ENCODE measurements at regions not wholly inside any gene's neighbourhood (a gene's known extent, or its start where the extent isn't known, plus 50 kb on each side); places are given as distances from the start of the nearest gene placed in this dataset.

GRCh38 chr1:195933835-195934234 lies 674.4 kb downstream of the KCNT2 start:
- TF ChIP-seq EGR1 (IDR thresholded peaks at IDR 0.05; ENCODE audit: borderline replicate concordance in 1 of 2, low read depth in 2 of 2, low read length in 2 of 2), result no peak
- no peak for TF ChIP-seq CTCF (IDR thresholded peaks at IDR 0.05 in 2 of 3, conservative IDR thresholded peaks at IDR 0.05 in 1 of 3; ENCODE audit: control insufficient read depth in 2 of 3, extremely low read depth in 1 of 3, insufficient read depth in 1 of 3, low read depth in 3 of 3, low read length in 3 of 3)
- TF ChIP-seq TBL1XR1 (IDR thresholded peaks at IDR 0.05; ENCODE audit: low read depth, low read length), result no peak
- TF ChIP-seq POLR2A (IDR thresholded peaks at IDR 0.05; ENCODE audit: low read depth, low read length), result no peak
